HG02852 (cell line): ENCODE measurements at regions not wholly inside any gene's neighbourhood (a gene's known extent, or its start where the extent isn't known, plus 50 kb on each side); places are given as distances from the start of the nearest gene placed in this dataset.

Experiments
- ATAC-seq: cut with Tn5 transposase; IDR thresholded peaks from one replicate; pipeline ENCODE4 v1.9.1; 2021; ENCODE audit warnings: mild to moderate bottlenecking, moderate library complexity; ENCODE audit not compliant: unreplicated experiment

- no peak for ATAC-seq
These were observed 71.5 kb upstream of the EGR2 start for GRCh38 chr10:62887642-62888041.

DNA sequence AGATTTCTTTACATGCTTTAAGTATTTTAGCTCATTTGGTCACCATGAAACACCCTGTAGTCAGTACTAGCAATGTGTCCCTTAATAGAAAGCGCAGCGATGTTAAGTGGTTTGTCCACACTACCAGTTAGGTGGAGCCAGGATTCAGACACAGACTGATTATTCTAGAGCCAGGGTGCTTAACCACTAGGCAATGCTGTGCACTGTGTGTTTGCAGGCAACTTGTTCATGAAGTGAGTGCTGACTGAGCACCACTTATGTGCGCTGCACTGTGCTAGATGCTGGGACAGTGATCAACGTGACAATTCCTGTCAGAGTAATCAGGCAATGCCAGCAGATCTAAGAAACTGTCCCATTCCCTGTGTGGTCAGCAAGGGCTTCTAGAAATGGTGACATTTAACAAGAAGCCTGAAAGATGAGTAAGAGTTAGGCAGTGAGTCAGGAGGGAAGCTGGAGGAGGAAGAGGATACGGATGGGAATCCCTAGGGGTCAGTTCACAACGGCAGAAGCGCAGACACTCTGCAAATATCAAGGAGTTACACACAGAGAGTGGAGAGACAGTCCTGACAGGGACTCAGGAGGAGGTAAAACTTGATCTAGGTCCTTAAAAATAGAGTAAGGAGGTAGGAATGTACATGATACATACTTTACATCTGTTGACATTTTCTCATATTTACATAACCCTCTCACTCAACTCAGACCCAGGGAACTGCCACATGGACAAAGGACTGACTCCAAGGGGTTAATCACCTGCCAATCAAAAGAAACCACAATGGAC, 69.7 kb upstream of the EGR2 start:
- no peak for ATAC-seq

- ATAC-seq: no peak
These were observed 64.0 kb upstream of the EGR2 start for GRCh38 chr10:62880162-62880561.

- ATAC-seq: no peak
These were observed 57.7 kb upstream of the EGR2 start for GRCh38 chr10:62873866-62874265.

GRCh38 chr10:62870866-62871265, 54.7 kb upstream of the EGR2 start:
- peak; percentile 96 for ATAC-seq

GRCh38 chr10:62869958-62870357, 53.8 kb upstream of the EGR2 start:
- no peak for ATAC-seq

- ATAC-seq: no peak
These were observed 50.8 kb upstream of the EGR2 start for GRCh38 chr10:62866941-62867340.

DNA sequence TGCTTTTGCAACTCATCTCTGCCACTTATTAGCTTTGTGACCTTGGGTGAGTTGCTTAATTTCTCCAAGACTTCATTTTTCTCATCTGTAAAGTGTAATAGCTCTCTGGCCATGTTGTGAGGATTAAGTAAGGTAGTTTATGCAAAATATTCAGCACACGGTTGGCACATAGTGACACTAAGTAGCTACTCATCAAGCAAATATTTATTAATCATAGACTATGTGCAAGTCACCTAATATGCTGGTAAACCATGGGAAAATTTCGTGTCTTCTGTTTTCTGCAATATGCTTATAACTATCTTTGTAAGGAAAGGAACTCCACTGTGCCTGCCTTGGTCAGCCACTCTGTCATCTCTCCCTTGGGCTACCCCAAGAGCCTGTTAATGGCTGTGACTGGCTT, 50.3 kb upstream of the EGR2 start:
- ATAC-seq: no peak
